SK-N-SH (cell line): ENCODE measurements at regions not wholly inside any gene's neighbourhood (a gene's known extent, or its start where the extent isn't known, plus 50 kb on each side); places are given as distances from the start of the nearest gene placed in this dataset.

Experiments used
- CTCF ChIA-PET: fragments of 300-600, 350-600 bp; formaldehyde crosslinking; extraction: SDS; loops from one replicate; lab custom pipeline; 2021; lab: Yijun Ruan, JAX
- POLR2A ChIA-PET: fragments of 350-600 bp; sonication (Branson Sonifier 250); formaldehyde crosslinking; extraction: SDS; loops from one replicate; lab custom pipeline; 2020; ENCODE audit warnings: antibody characterized with exemption, inconsistent platforms; lab: Yijun Ruan, JAX
- DNase-seq: peaks from one replicate; pipeline ENCODE4 v3.0.0; 2012
- H2AFZ ChIP-seq: fragments of 200-600 bp; sonication (generic); 2 replicates; pipeline ENCODE4 v1.8.1; 2016; ENCODE audit warnings: antibody characterized with exemption, mild to moderate bottlenecking, low read depth
- H3F3A ChIP-seq: fragments of 200-600 bp; sonication (generic); replicated peaks from 2 replicates; pipeline ENCODE3; 2016; ENCODE audit warnings: antibody characterized with exemption, mild to moderate bottlenecking; ENCODE audit not compliant: insufficient read depth
- H3K27ac ChIP-seq, 2 experiments: fragments of 200-500 bp in 1 of 2; fragments of 200-600 bp in 1 of 2; sonication (Bioruptor generic) in 1 of 2; sonication (generic), shearing (Covaris generic) in 1 of 2; 2 replicates each; pipeline versions ENCODE4 v1.5.1 to v1.6.1; 2014 to 2016; ENCODE audit warnings: low read depth in 2 of 2, inconsistent platforms in 1 of 2, low read length in 1 of 2, mild to moderate bottlenecking in 1 of 2, mixed read lengths in 1 of 2
- H3K27me3 ChIP-seq: fragments of 200-600 bp; sonication (generic), shearing (Covaris generic); 2 replicates; pipeline ENCODE4 v1.6.1; 2016; ENCODE audit warnings: mixed run types; ENCODE audit not compliant: insufficient read depth
- H3K36me3 ChIP-seq, 2 experiments: fragments of 200-500 bp in 1 of 2; fragments of 200-600 bp in 1 of 2; sonication (Bioruptor generic) in 1 of 2; sonication (generic) in 1 of 2; replicated peaks in 1 of 2; 2 replicates each; pipeline versions ENCODE3 to v1.5.1; 2014 to 2016; ENCODE audit warnings: low read length in 1 of 2, mild to moderate bottlenecking in 1 of 2; ENCODE audit not compliant: insufficient read depth in 2 of 2, control insufficient read depth in 1 of 2
- H3K4me1 ChIP-seq, 2 experiments: fragments of 200-500 bp in 1 of 2; fragments of 200-600 bp in 1 of 2; sonication (Bioruptor generic) in 1 of 2; sonication (generic), shearing (Covaris generic) in 1 of 2; 2 replicates each; pipeline versions ENCODE4 v1.5.1 to v1.6.1; 2014 to 2016; ENCODE audit warnings: low read depth in 1 of 2, low read length in 1 of 2, mixed run types in 1 of 2; ENCODE audit not compliant: insufficient read depth in 2 of 2, control insufficient read depth in 1 of 2
- H3K4me2 ChIP-seq: fragments of 200-600 bp; sonication (generic), shearing (Covaris generic); 2 replicates; pipeline ENCODE4 v1.6.1; 2017; ENCODE audit warnings: mixed run types
- H3K4me3 ChIP-seq, 2 experiments: fragments of 200-500 bp in 1 of 2; fragments of 200-600 bp in 1 of 2; sonication (Bioruptor generic) in 1 of 2; sonication (generic), shearing (Covaris generic) in 1 of 2; 2 replicates each; pipeline versions ENCODE4 v1.5.1 to v1.8.1; 2014 to 2016; ENCODE audit warnings: low read depth in 2 of 2, inconsistent platforms in 1 of 2, low read length in 1 of 2, mild to moderate bottlenecking in 1 of 2, mixed read lengths in 1 of 2, moderate library complexity in 1 of 2
- H3K79me2 ChIP-seq: fragments of 200-600 bp; sonication (generic); 2 replicates; pipeline ENCODE4 v1.8.1; 2017; ENCODE audit warnings: mild to moderate bottlenecking; ENCODE audit not compliant: insufficient read depth
- H3K9ac ChIP-seq: fragments of 200-600 bp; sonication (generic); 2 replicates; pipeline ENCODE4 v1.6.1; 2017; ENCODE audit warnings: mixed run types
- H3K9me2 ChIP-seq: fragments of 200-600 bp; sonication (generic); 2 replicates; pipeline ENCODE4 v1.6.1; 2017; ENCODE audit warnings: mixed run types
- H3K9me3 ChIP-seq: fragments of 200-600 bp; sonication (generic); 2 replicates; pipeline ENCODE4 v1.6.1; 2017; ENCODE audit warnings: mixed run types, mild to moderate bottlenecking, moderate library complexity
- H4K20me1 ChIP-seq: fragments of 200-600 bp; sonication (generic); 2 replicates; pipeline ENCODE4 v1.6.1; 2017; ENCODE audit warnings: mild to moderate bottlenecking, mixed run types; ENCODE audit not compliant: insufficient read depth
- CHD2 ChIP-seq: fragments of 150-350 bp; IDR thresholded peaks from 2 replicates; pipeline ENCODE4 v1.6.1; 2018; ENCODE audit warnings: low read length; ENCODE audit not compliant: partially characterized antibody
- CTCF ChIP-seq: fragments of 200-600 bp; sonication (generic); IDR thresholded peaks from 2 replicates; pipeline ENCODE4 v1.6.1; 2017; ENCODE audit warnings: antibody characterized with exemption, mild to moderate bottlenecking, moderate library complexity
- EP300 ChIP-seq, 2 experiments: IDR thresholded peaks; 2 replicates each; pipeline versions ENCODE4 v1.4.0 to v1.6.1; 2012; ENCODE audit warnings: borderline replicate concordance in 1 of 2, low read depth in 1 of 2, low read length in 1 of 2
- FOSL2 ChIP-seq: IDR thresholded peaks from 2 replicates; pipeline ENCODE4 v1.4.0; 2012; ENCODE audit warnings: low read depth, mild to moderate bottlenecking, moderate library complexity, borderline replicate concordance
- FOXJ3 ChIP-seq: sonication (generic); formaldehyde crosslinking; IDR thresholded peaks from 2 replicates; pipeline ENCODE4 v1.5.1; 2020; ENCODE audit warnings: mild to moderate bottlenecking, missing genetic modification reagents
- GABPA ChIP-seq: IDR thresholded peaks from 2 replicates; pipeline ENCODE4 v1.4.0; 2012; ENCODE audit warnings: low read depth, mild to moderate bottlenecking
- GATA2 ChIP-seq: sonication (generic); formaldehyde crosslinking; IDR thresholded peaks from 2 replicates; pipeline ENCODE4 v1.5.0; 2020; ENCODE audit warnings: mild to moderate bottlenecking, missing genetic modification reagents
- MEF2A ChIP-seq: IDR thresholded peaks from 2 replicates; pipeline ENCODE4 v1.4.0; 2012; ENCODE audit warnings: low read depth, borderline replicate concordance
- PBX3 ChIP-seq: IDR thresholded peaks from 2 replicates; pipeline ENCODE4; 2012
- RAD21 ChIP-seq: IDR thresholded peaks from 2 replicates; pipeline ENCODE4 v1.6.1; 2012; ENCODE audit warnings: mild to moderate bottlenecking, low read length
- RXRA ChIP-seq: IDR thresholded peaks from 2 replicates; pipeline ENCODE4 v1.4.0; 2012; ENCODE audit warnings: low read depth, mild to moderate bottlenecking, borderline replicate concordance
- TCF12 ChIP-seq: IDR thresholded peaks from 2 replicates; pipeline ENCODE4 v1.4.0; 2012
- TEAD4 ChIP-seq: IDR thresholded peaks from 2 replicates; pipeline ENCODE4 v1.4.0; 2012; ENCODE audit warnings: mild to moderate bottlenecking, borderline replicate concordance; ENCODE audit not compliant: insufficient read depth
- USF1 ChIP-seq: IDR thresholded peaks from 2 replicates; pipeline ENCODE4 v1.4.0; 2012; ENCODE audit warnings: low read depth, borderline replicate concordance
- USF2 ChIP-seq: fragments of 150-350 bp; IDR thresholded peaks from 2 replicates; pipeline ENCODE4 v1.6.1; 2017; ENCODE audit warnings: antibody characterized with exemption, low read length, low read depth, borderline replicate concordance
- YY1 ChIP-seq: IDR thresholded peaks from 2 replicates; pipeline ENCODE4 v1.4.0; 2012; ENCODE audit warnings: low read depth, mild to moderate bottlenecking
- WGBS: methylation state at CpG from one replicate; pipeline ENCODE4 v1.1.6; 2017; ENCODE audit warnings: low lambda C conversion rate; 5-methylcytosine and 5-hydroxymethylcytosine counted together

- Histone ChIP-seq H3K9me3 (no peaks in the 10 kb centered on the region), H3K9ac (no peak overlapping the region), H3K9me2 (no peaks in the 10 kb centered on the region), H3F3A (no peaks in the 10 kb centered on the region), H4K20me1 (no peaks in the 10 kb centered on the region), H2AFZ (no peak overlapping the region), H3K27ac (no peak overlapping the region), H3K36me3 (no peaks in the 10 kb centered on the region), H3K4me3 (no peak overlapping the region), H3K4me2 (no peak overlapping the region), H3K79me2 (no peaks in the 10 kb centered on the region), H3K27me3 (no peaks in the 10 kb centered on the region), H3K4me1 (peaks cover 0 to 7% of the 10 kb centered on the region in 2 experiments; a peak in 2 of 4 replicates)
- ChIA-PET CTCF (no interaction called here), POLR2A (no interaction called here)
- no peak for TF ChIP-seq FOSL2
- TF ChIP-seq YY1, result no peak
- TF ChIP-seq PBX3, result no peak
- no peak for TF ChIP-seq TEAD4
- no peak for TF ChIP-seq EP300 (IDR thresholded peaks at IDR 0.05; ENCODE audit: borderline replicate concordance in 1 of 2, low read depth in 1 of 2, low read length in 1 of 2)
- no peak for TF ChIP-seq RXRA
- TF ChIP-seq RAD21, result no peak
- no peak for TF ChIP-seq USF2
- TF ChIP-seq CHD2, result no peak
- TF ChIP-seq GABPA, result no peak
- no peak for TF ChIP-seq USF1
- no peak for TF ChIP-seq GATA2 (CRISPR knock-in tag)
- no peak for TF ChIP-seq TCF12
- TF ChIP-seq MEF2A, result no peak
- no peak for TF ChIP-seq CTCF
- TF ChIP-seq FOXJ3, result no peak
- 32% methylated on average over 4 of the region's 4 CpGs for WGBS
- no peak for DNase-seq
Measured at GRCh38 chr11:80746300-80746699, 1305.5 kb upstream of the TENM4 start.
